Hepatocyte (in vitro differentiated cells): ENCODE measurements at regions not wholly inside any gene's neighbourhood (a gene's known extent, or its start where the extent isn't known, plus 50 kb on each side); places are given as distances from the start of the nearest gene placed in this dataset.

Experiments used
- CTCF ChIP-seq: fragments of 200-600 bp; sonication (generic); IDR thresholded peaks from 2 replicates; pipeline ENCODE4 v1.5.1; 2016; ENCODE audit warnings: antibody characterized with exemption, mild to moderate bottlenecking; ENCODE audit not compliant: poor library complexity
- EZH2 ChIP-seq: fragments of 200-600 bp; sonication (generic); IDR thresholded peaks from 2 replicates; pipeline ENCODE4 v1.6.1; 2016; ENCODE audit warnings: antibody characterized with exemption, mild to moderate bottlenecking, borderline replicate concordance

- TF ChIP-seq EZH2, result no peak
- no peak for TF ChIP-seq CTCF
Measured at GRCh38 chr2:59690849-59691248, 862.6 kb downstream of the BCL11A start.
